ENCODE measurements at regions not wholly inside any gene's neighbourhood (a gene's known extent, or its start where the extent isn't known, plus 50 kb on each side); places are given as distances from the start of the nearest gene placed in this dataset.

GRCh38 chr11:26150031-26150430, 181.9 kb upstream of the ANO3 start:
- intact Hi-C loops (cut with micrococcal nuclease; ENCODE audit: unreplicated experiment): no loop called here
- no peaks in the 10 kb centered on the region for H3K27me3 ChIP-seq (ENCODE audit: control insufficient read depth, insufficient read depth, low read length)
- H3K36me3 ChIP-seq (ENCODE audit: control insufficient read depth, insufficient read depth, low read length): no peaks in the 10 kb centered on the region
- H3K9me3 ChIP-seq (ENCODE audit: control insufficient read depth, insufficient read depth, low read depth, low read length): no peaks in the 10 kb centered on the region
- H3K27ac ChIP-seq (ENCODE audit: low read length): no peak overlapping the region
- POLR2A ChIA-PET: no interaction called here
- TF ChIP-seq CTCF (IDR thresholded peaks at IDR 0.05): no peak
- no peak for TF ChIP-seq SIN3A (IDR thresholded peaks at IDR 0.05; ENCODE audit: borderline replicate concordance, insufficient read depth, low read depth, low read length)
- TF ChIP-seq POLR2AphosphoS5 (IDR thresholded peaks at IDR 0.05; ENCODE audit: low read depth, low read length): no peak
- TF ChIP-seq, protein P1, sequence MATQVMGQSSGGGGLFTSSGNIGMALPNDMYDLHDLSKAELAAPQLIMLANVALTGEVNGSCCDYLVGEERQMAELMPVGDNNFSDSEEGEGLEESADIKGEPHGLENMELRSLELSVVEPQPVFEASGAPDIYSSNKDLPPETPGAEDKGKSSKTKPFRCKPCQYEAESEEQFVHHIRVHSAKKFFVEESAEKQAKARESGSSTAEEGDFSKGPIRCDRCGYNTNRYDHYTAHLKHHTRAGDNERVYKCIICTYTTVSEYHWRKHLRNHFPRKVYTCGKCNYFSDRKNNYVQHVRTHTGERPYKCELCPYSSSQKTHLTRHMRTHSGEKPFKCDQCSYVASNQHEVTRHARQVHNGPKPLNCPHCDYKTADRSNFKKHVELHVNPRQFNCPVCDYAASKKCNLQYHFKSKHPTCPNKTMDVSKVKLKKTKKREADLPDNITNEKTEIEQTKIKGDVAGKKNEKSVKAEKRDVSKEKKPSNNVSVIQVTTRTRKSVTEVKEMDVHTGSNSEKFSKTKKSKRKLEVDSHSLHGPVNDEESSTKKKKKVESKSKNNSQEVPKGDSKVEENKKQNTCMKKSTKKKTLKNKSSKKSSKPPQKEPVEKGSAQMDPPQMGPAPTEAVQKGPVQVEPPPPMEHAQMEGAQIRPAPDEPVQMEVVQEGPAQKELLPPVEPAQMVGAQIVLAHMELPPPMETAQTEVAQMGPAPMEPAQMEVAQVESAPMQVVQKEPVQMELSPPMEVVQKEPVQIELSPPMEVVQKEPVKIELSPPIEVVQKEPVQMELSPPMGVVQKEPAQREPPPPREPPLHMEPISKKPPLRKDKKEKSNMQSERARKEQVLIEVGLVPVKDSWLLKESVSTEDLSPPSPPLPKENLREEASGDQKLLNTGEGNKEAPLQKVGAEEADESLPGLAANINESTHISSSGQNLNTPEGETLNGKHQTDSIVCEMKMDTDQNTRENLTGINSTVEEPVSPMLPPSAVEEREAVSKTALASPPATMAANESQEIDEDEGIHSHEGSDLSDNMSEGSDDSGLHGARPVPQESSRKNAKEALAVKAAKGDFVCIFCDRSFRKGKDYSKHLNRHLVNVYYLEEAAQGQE (IDR thresholded peaks at IDR 0.05; ENCODE audit: insufficient read depth in 1 of 2, low read depth in 2 of 2, low read length in 1 of 2): no peak
- no peak for TF ChIP-seq TCF7L2 (IDR thresholded peaks at IDR 0.05; ENCODE audit: low read depth, low read length)
- in situ Hi-C loops (cut with HindIII; ENCODE audit: low pct_unique_long_range_greater_than_20kb, low sequenced_read_pairs): no loop called here
- H3K4me3 ChIP-seq (ENCODE audit: low read depth in 2 of 2, low read length in 2 of 2): no peak overlapping the region
- no peak for ATAC-seq
- H3K4me1 ChIP-seq (ENCODE audit: control insufficient read depth, insufficient read depth, low read length): no peaks in the 10 kb centered on the region
- CTCF ChIA-PET: no interaction called here
- DNase-seq (ENCODE audit: low read depth, low spot score): no peak
- BruUV-seq (replicated peaks): no TSS peak

DNA sequence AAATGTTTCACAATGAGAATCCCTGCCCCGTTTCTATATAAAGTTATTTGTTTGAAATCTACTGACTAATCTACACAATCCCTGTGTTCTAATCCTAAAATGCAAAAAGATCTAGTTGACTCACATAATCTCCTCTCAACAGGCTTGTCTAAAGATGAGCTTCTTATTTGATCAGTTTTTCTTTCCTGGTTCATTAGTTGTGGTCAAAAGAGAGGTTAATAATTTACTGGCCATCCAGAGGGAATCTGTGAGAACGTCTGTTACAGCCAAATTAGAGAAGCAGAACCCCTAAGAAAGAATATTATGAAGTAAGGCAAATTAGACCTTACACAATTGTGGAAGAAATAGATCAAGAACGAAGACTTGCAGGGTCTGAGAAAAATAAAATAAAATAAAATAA, 173.7 kb upstream of the ANO3 start:
- Histone ChIP-seq H3K27ac (ENCODE audit: low read length) (no peak overlapping the region), H3K4me1 (ENCODE audit: control insufficient read depth, insufficient read depth, low read length) (no peaks in the 10 kb centered on the region), H3K9me3 (ENCODE audit: control insufficient read depth, insufficient read depth, low read depth, low read length) (no peaks in the 10 kb centered on the region), H3K27me3 (ENCODE audit: control insufficient read depth, insufficient read depth, low read length) (no peaks in the 10 kb centered on the region), H3K36me3 (ENCODE audit: control insufficient read depth, insufficient read depth, low read length) (no peaks in the 10 kb centered on the region), H3K4me3 (ENCODE audit: low read depth in 2 of 2, low read length in 2 of 2) (no peak overlapping the region)
- no peak for ATAC-seq
- no TSS peak for BruUV-seq (replicated peaks)
- in situ Hi-C loops (cut with HindIII; ENCODE audit: low pct_unique_long_range_greater_than_20kb, low sequenced_read_pairs) (no loop called here), intact Hi-C loops (cut with micrococcal nuclease; ENCODE audit: unreplicated experiment) (no loop called here)
- ChIA-PET CTCF (no interaction called here), POLR2A (no interaction called here)
- DNase-seq (ENCODE audit: low read depth, low spot score): no peak
- TF ChIP-seq, protein P1 (IDR thresholded peaks at IDR 0.05; ENCODE audit: insufficient read depth in 1 of 2, low read depth in 2 of 2, low read length in 1 of 2): no peak
- TF ChIP-seq POLR2AphosphoS5 (IDR thresholded peaks at IDR 0.05; ENCODE audit: low read depth, low read length): no peak
- no peak for TF ChIP-seq TCF7L2 (IDR thresholded peaks at IDR 0.05; ENCODE audit: low read depth, low read length)
- no peak for TF ChIP-seq CTCF (IDR thresholded peaks at IDR 0.05)
- no peak for TF ChIP-seq SIN3A (IDR thresholded peaks at IDR 0.05; ENCODE audit: borderline replicate concordance, insufficient read depth, low read depth, low read length)
